ENCODE measurements at regions not wholly inside any gene's neighbourhood (a gene's known extent, or its start where the extent isn't known, plus 50 kb on each side); places are given as distances from the start of the nearest gene placed in this dataset.

DNA sequence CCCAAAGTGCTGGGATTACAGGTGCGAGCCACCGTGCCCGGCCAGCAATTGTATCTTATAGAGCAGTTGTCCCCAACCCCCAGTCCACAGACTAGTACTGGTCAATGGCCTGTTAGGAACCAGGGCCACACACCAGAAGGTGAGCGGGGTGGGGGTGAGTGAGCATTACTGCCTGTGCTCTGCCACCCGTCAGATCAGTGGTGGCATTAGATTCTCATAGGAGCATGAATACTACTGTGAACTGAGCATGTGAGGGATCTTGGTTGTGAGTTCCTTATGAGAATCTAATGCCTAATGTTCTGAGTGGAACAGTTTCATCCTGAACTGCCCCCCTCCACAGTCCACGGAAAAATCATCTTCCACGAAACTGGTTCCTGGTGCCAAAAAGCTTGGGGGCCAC lies 328.0 kb upstream of the BOD1L1 start:
- 89 to 91% (median 90%) methylated on average over 7 of the region's 7 CpGs for WGBS, 3 donors
- H3K27ac ChIP-seq (ENCODE audit: low read depth, low read length) = no peak overlapping the region

DNA sequence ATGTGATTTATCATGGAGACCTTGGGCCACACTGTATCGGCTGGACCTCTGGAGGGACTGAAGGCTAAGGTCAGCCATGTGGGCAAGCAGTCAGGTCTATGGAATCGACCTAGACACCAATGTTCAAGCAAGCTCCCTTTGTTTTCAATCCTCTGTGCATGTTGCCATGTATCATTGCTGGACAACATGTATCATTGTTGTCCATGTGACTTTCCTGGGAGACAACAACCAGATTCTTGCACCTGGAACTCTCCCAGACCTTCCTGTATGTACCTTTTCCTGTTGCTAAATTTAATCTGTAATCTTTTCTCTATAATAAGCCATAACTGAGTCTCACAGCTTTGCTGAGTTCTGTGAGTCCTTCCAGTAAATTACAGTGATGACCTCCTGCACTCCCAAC lies 329.4 kb upstream of the BOD1L1 start:
- no peak overlapping the region for H3K27ac ChIP-seq (ENCODE audit: low read depth, low read length)
- 73 to 86% (median 73%) methylated on average over 2 of the region's 2 CpGs for WGBS, 3 donors

DNA sequence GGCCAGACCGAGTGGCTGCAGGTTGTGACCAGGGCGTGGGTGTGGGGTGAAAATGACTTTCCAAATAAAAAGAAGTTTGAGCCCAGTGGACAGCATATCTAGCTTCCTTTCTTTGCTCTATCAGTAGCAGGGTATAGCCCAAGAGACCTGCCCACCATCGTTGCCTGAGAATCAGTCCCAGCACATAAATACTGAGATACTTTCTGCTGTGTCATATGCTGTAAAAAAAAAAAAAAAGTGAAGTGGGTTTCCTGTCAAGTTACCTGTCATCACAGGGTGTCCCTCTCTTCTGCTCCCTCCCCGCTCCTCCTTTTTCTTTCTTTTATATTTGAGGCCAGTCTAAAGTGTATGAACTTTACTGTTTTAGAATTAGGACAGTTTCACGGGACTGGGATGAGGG lies 330.3 kb upstream of the BOD1L1 start:
- no peak overlapping the region for H3K27ac ChIP-seq (ENCODE audit: low read depth, low read length)
- 53 to 82% (median 65%) methylated on average over 5 of the region's 5 CpGs for WGBS, 3 donors

DNA sequence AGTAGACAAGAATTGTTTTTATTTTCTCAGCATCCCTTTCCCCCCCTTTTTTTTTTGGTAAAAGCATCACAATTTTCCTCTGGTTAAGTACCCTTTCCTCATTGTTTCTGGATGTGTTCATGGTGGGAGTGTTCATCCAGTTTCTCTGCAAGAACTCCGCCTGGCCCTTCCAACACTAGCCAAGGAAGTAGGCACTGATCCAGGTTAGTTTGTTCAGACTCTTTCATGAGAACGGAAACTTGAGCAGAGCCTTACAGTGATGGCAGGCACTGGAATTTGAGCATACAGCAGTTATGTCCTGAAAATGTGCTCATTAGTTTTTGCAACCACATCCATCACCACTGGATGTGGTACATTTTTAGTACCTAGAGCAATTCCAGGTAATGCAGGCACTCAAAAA lies 336.1 kb upstream of the BOD1L1 start:
- 39 to 74% (median 51%) methylated on average over 2 of the region's 2 CpGs for WGBS, 3 donors
- H3K27ac ChIP-seq (ENCODE audit: low read depth, low read length) = no peak overlapping the region

DNA sequence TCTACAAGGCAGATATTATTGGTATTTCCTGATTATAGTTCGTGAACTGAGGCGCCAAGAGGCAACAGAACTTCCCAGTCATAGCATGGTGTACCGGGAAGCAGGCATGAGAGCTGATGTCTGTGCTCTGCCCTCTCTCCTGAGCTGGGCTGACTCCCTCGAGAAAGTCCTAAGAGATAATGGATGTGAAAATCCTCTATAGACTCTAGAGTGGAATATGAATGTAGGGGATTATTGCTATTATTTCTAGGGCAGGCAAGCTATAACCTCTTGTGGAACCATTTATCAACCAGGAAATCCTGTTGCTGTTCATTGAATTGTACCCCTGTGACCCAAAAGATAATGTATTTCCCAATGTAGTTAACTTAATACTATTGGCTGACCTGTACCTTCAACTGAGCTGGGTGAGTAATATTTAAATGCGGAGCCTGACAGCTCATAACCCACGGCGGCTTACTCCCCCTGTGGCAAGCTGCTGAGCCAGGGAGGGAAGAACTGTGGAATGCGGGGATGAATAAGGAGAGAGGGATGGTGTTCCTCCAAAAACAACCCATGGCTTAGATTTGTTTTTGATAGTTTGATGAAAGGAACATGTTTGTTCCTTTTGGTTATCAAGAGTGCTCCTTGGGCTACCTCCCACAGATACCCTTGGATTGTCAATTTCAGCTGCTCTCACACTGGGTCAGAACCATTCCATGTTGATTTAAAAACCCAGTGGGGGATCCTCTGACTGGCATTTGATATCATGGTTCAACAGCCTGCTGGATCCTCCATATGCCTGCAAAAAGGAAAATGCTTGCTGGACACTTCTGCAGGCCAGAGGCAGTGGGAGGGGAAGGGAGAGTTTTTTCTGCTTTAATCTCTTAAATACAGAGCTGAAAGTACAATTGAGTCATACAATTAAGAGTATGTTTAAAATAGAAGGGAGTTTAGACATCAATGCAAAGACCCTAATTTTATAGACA lies 339.0 kb upstream of the BOD1L1 start:
- WGBS, 3 donors = 52 to 73% (median 58%) methylated on average over 8 of the region's 8 CpGs

DNA sequence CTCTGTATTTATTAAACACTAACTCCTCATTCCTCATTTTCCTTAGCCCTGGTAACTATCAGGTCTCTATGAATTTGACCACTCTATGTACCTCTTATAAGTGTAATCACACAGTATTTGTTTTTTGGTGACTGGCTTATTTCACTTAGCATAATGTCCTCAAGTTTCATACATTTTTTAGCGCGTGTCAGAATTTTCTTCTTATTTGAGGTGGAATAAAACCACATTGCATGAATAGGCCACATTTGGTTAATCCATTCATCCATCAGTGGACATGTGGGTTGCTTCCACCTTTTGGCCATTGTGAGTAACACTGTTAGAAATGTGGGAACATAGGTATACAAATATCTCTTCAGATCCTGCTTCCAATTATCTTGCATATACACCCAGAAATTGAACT lies 341.2 kb upstream of the BOD1L1 start:
- no peak overlapping the region for H3K27ac ChIP-seq (ENCODE audit: low read depth, low read length)
- 98 to 99% (median 99%) methylated on average over 2 of the region's 2 CpGs for WGBS, 3 donors

More for the DNA sequence above, 339.0 kb upstream of the BOD1L1 start:
- H3K27ac ChIP-seq (ENCODE audit: low read depth, low read length) = no peak overlapping the region

DNA sequence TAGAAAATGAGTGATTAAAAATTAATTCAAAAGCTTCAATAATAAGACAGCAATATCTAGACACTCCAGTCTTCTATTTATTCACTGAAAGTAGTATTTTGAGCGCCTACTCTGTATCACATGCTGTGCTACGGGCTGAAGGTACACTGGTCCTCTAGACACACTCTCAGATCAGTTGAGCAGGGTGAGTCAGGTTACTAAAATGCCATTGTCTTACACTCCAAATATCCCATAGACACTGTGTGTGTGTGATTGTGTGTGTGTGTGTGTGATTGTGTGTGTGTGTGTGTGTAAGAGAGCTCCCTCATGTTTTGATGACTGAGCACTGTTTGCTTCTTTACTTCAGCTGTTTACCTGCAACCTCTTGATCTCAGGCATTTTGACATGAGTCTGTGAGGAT lies 342.8 kb upstream of the BOD1L1 start:
- 92 to 97% (median 97%) methylated on average over 2 of the region's 2 CpGs for WGBS, 3 donors
- no peak overlapping the region for H3K27ac ChIP-seq (ENCODE audit: low read depth, low read length)

DNA sequence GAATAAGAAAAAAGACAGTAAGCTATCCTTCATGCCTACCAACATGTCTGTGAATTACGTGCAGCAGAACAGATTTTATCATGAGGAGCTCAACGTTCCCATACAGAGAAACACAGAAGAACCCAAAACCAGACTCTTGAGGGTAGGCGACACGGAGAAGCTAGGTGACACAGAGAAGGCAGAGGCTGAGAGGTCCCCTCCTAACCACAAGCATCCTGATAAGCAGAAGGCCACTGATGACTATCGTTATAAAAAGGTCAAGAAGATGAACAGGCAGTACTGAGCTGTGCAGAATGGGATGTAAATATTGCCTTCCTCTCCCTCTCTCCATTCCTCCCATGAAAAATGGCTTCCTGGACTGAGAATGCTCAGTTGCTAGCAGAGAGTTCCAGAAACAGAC lies 350.2 kb upstream of the BOD1L1 start:
- no peak overlapping the region for H3K27ac ChIP-seq (ENCODE audit: low read depth, low read length)
- 56 to 81% (median 58%) methylated on average over 5 of the region's 5 CpGs for WGBS, 3 donors

DNA sequence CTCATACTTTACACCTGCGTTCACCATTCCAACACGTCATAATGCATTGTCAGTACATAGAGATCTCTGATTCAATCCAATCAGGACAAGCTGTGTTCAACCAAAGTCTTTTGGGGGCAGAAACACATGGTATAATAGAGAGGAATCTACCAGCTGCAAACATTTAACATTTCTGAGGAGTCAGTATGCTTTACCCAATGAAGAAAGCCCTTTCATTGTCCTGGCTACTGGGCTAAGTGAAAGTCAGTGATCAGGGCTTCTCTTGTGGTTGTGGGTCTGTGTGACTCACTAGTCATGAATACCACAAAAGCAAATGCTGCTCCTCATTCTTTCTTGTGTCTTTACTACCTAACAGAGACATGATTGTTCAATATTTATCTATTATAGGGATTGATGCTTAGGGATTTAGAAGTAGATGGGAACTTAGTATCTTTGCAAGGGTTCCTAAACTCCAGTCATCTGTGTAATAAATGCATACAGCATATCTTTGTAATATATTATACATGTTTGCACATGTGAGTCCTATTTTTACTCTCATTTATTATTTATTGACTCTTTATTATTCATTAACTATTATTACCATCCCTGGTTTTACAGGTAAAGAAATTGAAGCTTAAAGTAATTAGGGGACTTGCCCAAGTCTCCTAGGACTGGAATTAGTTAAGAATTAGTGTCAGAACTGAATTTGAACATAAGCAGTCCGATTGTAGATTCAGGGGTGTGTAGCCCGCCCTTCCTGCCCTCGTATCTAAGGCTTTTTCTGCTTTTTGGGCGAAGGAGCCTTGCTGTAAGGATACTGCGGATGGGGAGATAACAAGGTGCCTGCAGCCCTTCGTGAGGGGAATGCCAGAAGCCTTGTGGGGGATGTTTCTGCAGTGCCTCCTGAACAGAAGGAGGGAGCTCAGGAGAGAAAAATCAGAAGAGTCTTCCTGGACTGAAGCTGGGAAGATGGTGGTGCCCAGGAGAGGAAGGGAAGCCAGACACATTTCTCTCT lies 353.1 kb upstream of the BOD1L1 start:
- WGBS, 3 donors = 61 to 87% (median 72%) methylated on average over 8 of the region's 8 CpGs
- H3K27ac ChIP-seq (ENCODE audit: low read depth, low read length) = no peak overlapping the region

DNA sequence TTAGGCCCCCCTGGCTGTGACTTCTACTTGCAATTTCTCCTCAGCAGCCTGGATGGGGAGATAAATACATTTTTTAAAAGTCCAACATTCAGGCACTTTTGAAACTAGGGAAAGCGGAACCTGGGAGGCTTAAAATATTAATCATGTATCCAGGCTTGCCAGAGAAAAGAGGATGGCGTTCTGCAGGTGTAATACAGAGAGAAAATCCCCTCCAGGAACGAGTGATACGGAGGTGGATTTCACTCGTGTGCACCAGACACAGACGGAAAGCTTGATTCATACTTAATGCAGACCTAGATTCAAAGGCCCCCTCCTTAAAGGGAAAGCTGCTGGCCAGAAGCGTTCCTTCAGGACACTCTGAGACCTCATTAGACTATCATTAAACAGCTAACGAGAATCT lies 354.0 kb upstream of the BOD1L1 start:
- no peak overlapping the region for H3K27ac ChIP-seq (ENCODE audit: low read depth, low read length)
- WGBS, 3 donors = 40 to 85% (median 49%) methylated on average over 8 of the region's 8 CpGs

DNA sequence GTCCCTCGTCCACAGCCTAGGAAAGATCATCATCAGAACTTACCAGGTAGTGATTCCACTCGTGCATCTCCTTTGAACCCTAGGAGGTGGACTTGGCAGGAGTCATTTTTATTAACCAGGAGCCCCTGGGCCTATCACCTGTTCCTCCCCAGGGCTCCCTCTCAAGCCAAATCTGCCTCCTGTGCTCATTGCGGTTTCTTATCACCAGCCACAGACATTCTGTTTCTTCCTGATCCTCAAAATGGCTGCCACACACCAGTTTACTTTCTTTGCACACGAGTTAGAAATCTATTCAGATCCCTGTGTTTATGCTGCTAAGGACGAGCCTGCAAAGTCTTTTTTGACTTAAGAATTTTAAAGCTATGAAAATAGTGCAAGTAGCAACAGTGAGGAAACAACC lies 354.5 kb upstream of the BOD1L1 start:
- no peak overlapping the region for H3K27ac ChIP-seq (ENCODE audit: low read depth, low read length)
- WGBS, 3 donors = 28 to 61% (median 44%) methylated on average over 5 of the region's 5 CpGs

DNA sequence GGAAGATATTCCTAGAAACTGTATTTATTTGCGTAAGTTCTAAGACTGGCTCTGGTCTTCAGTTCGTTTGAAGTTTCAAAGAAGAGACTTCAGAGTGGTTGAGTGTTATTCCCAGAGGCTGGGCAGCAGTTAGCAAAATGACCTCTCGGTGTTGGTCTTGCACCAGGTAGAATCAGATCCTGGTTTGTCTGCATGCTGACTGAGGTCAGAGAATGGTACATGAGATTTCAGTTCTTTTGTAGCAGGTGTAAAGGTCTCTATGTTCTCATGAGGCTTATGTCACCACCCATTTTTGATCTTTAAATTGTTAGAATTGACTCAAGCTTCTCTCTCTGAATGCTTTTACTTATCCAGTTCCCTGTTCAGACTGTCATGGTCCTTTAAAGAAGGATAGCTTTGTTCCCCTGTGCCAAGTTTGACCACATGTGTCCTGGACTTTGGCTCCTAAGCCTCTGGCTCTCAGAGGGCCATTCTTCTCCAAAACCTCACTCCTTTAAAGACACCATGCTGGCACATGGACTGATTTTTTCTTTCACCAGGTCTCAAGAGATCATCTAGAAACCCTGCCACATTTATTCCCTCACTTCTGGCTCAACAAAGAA lies 355.8 kb upstream of the BOD1L1 start:
- H3K27ac ChIP-seq (ENCODE audit: low read depth, low read length) = no peak overlapping the region
- 55 to 85% (median 82%) methylated on average over 3 of the region's 3 CpGs for WGBS, 3 donors

DNA sequence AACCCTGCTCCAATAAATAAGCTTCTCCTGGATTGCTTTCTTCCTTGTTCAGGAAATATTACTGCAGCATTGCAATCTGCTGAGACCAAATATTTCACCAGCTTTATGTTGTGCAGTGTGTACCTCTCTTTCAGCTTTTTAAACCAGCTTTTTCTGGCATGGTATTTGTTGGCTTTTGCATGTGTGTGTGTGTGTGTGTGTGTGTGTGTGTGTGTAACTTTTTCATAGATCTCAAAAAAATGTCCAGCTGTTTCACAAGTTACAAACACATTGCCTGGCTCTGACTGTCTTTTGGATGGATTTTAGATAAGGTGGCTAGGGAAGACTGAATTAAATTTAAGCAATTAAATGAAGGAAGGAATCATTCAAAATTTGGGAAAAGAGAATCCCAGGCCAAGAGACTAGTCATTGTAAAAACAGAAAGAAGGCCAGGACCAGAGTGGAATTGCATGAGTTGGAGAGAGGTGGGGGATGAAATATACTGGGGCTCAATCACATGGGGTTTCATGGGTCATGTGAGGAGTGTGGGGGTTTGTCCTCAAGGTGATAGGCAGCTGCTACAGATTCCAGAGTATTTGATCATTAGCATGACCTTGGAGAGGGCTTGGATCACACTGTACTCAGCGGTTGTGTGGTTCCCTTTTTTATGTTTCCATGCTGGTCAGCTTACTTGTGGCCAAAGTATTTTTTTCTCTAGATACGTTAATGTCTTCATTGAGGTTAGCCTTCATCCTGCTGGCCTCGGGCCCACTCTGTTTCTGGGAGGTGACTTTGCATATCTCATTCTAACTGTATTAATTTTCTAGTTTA lies 357.7 kb upstream of the BOD1L1 start:
- WGBS, 3 donors = 16 to 25% (median 23%) methylated on average over 3 of the region's 3 CpGs
- H3K27ac ChIP-seq (ENCODE audit: low read depth, low read length) = no peak overlapping the region

DNA sequence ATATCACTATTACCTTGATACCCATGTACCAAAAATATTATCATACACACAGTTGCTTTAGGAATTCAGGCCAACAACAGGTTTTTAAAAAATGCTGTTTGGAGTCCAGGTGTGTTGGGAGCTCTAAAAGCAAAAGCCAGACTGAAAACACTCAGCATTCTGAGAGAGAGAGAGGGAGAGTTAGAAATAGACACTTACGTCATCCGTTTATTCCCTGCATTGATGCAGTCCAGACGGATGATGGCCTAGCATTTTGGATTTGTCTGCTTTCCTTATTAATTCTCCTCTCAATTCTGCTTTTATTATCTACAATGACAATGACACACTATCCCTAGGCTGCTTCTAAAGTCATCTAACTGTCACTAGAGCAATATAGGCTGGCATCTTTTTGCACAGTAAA lies 358.3 kb upstream of the BOD1L1 start:
- WGBS, 3 donors = 66 to 81% (median 68%) methylated on average over 3 of the region's 3 CpGs
- H3K27ac ChIP-seq (ENCODE audit: low read depth, low read length) = no peak overlapping the region

DNA sequence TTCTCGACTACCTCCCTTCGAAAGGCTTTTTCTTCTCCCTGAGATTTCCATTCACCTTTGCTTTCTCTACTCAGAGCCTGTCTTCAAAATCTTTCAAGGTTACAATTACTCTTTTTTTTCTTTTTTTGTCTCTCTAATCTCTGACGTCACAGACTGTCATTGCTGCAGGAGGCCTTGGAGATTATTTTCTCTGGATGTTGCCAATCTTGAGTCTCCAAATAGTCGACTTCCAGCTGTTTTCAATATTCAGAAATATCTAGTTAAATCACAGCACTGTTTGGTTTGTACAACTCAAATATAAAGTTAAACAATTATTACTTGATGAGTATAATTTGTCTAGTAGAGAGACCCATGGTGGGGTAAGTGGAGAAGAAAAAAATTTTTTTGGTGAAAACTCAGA lies 359.0 kb upstream of the BOD1L1 start:
- 50 to 80% (median 79%) methylated on average over 4 of the region's 4 CpGs for WGBS, 3 donors
- no peak overlapping the region for H3K27ac ChIP-seq (ENCODE audit: low read depth, low read length)

DNA sequence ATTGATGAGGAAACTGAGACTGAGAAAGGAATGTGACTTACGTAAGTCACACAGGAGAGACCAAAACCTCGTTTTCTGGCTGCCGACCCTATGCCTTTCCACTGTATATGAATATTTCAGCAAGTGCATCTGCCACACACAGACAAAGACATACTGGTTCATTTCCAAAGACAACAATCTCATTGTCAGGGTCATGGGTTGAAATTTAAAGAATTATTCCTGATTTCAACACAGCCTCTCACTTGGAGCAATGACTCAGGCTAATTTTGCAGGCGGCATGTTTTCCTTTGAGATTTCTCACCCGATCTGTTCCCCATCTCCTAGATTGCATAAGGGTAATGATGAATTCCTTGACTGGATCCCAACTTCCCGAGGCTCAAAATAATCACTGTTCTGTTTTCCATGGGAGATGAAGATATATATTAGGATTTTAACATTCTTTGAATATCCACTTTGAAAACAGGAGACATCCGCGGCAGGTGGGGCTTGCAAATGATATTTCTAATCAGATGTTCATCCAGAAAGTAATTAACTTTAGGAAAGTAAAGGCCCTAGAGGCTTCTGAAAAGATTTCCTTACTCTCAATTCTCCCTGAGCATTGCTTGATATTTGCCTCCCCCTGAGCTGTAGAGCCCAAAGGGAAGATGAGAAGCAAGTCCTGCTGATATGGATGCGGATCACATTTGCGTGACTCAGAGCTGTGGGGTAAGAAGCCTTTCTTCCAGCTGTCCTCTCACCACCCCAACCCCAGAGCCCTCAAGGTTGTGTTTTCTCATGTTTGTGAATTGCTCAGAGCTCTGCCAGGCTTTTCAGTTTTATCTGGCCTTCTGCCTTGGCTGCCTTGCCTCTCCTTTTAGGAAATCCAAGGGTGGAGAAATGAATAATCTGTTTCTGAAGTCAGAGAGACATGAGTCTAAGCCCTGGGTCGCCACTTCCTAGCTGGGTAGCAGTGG lies 361.1 kb upstream of the BOD1L1 start:
- WGBS, 3 donors = 68 to 80% (median 73%) methylated on average over 11 of the region's 11 CpGs
- H3K27ac ChIP-seq (ENCODE audit: low read depth, low read length) = no peak overlapping the region

DNA sequence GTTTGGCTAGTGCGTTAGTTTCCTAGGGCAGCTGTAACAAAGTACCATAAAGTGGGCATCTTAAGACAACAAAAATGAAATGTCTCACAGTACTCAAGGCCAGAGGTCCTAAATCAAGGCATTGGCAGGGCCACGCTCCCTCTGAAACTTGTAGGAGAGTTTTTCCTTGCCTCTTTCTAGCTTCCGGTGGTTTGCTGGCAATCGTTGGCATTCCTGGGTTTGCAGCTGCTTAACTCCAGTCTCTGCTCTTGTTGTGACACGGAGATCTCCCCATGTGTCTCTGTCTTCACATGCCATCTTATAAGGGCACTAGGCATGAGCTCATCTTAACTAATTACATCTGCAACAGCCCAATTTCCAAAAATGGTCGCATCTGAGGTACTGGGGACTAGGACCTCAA lies 362.0 kb upstream of the BOD1L1 start:
- WGBS, 3 donors = 80 to 89% (median 82%) methylated on average over 6 of the region's 6 CpGs
- no peak overlapping the region for H3K27ac ChIP-seq (ENCODE audit: low read depth, low read length)

All from adipose tissue (tissue), 3 donors.